ENCODE measurements at regions not wholly inside any gene's neighbourhood (a gene's known extent, or its start where the extent isn't known, plus 50 kb on each side); places are given as distances from the start of the nearest gene placed in this dataset.

GRCh38 chr20:50321797-50322480 is 131.3 kb downstream of the CEBPB start:
- BruUV-seq (replicated peaks), result no TSS peak
- Mint-ChIP-seq H3K9me3 (ENCODE audit: low read depth, unreplicated experiment) (no peaks in the 10 kb centered on the region), H3K27ac (ENCODE audit: unreplicated experiment) (peak overlapping the region; percentile 87), H3K4me3 (ENCODE audit: low read depth, unreplicated experiment) (peak overlapping the region; percentile 73), H3K36me3 (ENCODE audit: insufficient read depth, unreplicated experiment) (peaks cover 14% of the 10 kb centered on the region), H3K27me3 (ENCODE audit: unreplicated experiment) (no peaks in the 10 kb centered on the region), H3K4me1 (ENCODE audit: low read depth, unreplicated experiment) (peaks cover 26% of the 10 kb centered on the region)
- no peak for DNase-seq
- TF ChIP-seq CTCF (IDR thresholded peaks at IDR 0.05; ENCODE audit: unreplicated experiment), result no peak
- intact Hi-C loops (cut with micrococcal nuclease; ENCODE audit: unreplicated experiment), result no loop called here
- CTCF ChIA-PET, result interaction anchor here (0.6 to 2.9 kb wide), 6 partner anchors 12 to 100 kb away, joined by 3 to 10 read pairs (median 4); no protein-coding TSS in a partner anchor

- no peaks in the 10 kb centered on the region for H3K9me3 Mint-ChIP-seq (ENCODE audit: low read depth, unreplicated experiment)
- DNase-seq, result no peak
- no peak for TF ChIP-seq CTCF (IDR thresholded peaks at IDR 0.05; ENCODE audit: unreplicated experiment)
- H3K27me3 Mint-ChIP-seq (ENCODE audit: unreplicated experiment), result no peaks in the 10 kb centered on the region
- peaks cover 29% of the 10 kb centered on the region for H3K4me1 Mint-ChIP-seq (ENCODE audit: low read depth, unreplicated experiment)
- CTCF ChIA-PET, result no interaction called here
- H3K27ac Mint-ChIP-seq (ENCODE audit: unreplicated experiment), result no peak overlapping the region
- H3K36me3 Mint-ChIP-seq (ENCODE audit: insufficient read depth, unreplicated experiment), result peaks cover 14% of the 10 kb centered on the region
- intact Hi-C loops (cut with micrococcal nuclease; ENCODE audit: unreplicated experiment), result no loop called here
- no peak overlapping the region for H3K4me3 Mint-ChIP-seq (ENCODE audit: low read depth, unreplicated experiment)
- no TSS peak for BruUV-seq (replicated peaks)
Measured at GRCh38 chr20:50322703-50323131, 132.1 kb downstream of the CEBPB start.

GRCh38 chr20:50323209-50323608 is 132.6 kb downstream of the CEBPB start:
- Mint-ChIP-seq H3K36me3 (ENCODE audit: insufficient read depth, unreplicated experiment) (peaks cover 14% of the 10 kb centered on the region), H3K4me1 (ENCODE audit: low read depth, unreplicated experiment) (peaks cover 34% of the 10 kb centered on the region), H3K27me3 (ENCODE audit: unreplicated experiment) (no peaks in the 10 kb centered on the region), H3K9me3 (ENCODE audit: low read depth, unreplicated experiment) (no peaks in the 10 kb centered on the region), H3K4me3 (ENCODE audit: low read depth, unreplicated experiment) (no peak overlapping the region), H3K27ac (ENCODE audit: unreplicated experiment) (no peak overlapping the region)
- TF ChIP-seq CTCF (IDR thresholded peaks at IDR 0.05; ENCODE audit: unreplicated experiment), result no peak
- CTCF ChIA-PET, result no interaction called here
- no peak for DNase-seq
- no TSS peak for BruUV-seq (replicated peaks)
- intact Hi-C loops (cut with micrococcal nuclease; ENCODE audit: unreplicated experiment), result no loop called here

GRCh38 chr20:50323777-50324775 is 133.4 kb downstream of the CEBPB start:
- no peak for TF ChIP-seq CTCF (IDR thresholded peaks at IDR 0.05; ENCODE audit: unreplicated experiment)
- BruUV-seq (replicated peaks), result no TSS peak
- CTCF ChIA-PET, result no interaction called here
- Mint-ChIP-seq H3K36me3 (ENCODE audit: insufficient read depth, unreplicated experiment) (peaks cover 14% of the 10 kb centered on the region), H3K27ac (ENCODE audit: unreplicated experiment) (no peak overlapping the region), H3K9me3 (ENCODE audit: low read depth, unreplicated experiment) (no peaks in the 10 kb centered on the region), H3K4me3 (ENCODE audit: low read depth, unreplicated experiment) (no peak overlapping the region), H3K4me1 (ENCODE audit: low read depth, unreplicated experiment) (peaks cover 35% of the 10 kb centered on the region), H3K27me3 (ENCODE audit: unreplicated experiment) (no peaks in the 10 kb centered on the region)
- intact Hi-C loops (cut with micrococcal nuclease; ENCODE audit: unreplicated experiment), result no loop called here
- DNase-seq, result no peak
